ENCODE measurements at regions not wholly inside any gene's neighbourhood (a gene's known extent, or its start where the extent isn't known, plus 50 kb on each side); places are given as distances from the start of the nearest gene placed in this dataset.
"Not testable (repeated sequence)": the region's sequence is repeated elsewhere in the genome, so short reads cannot be mapped to it uniquely, and the experiment has no call there.

- DNase-seq (ENCODE audit: low read depth, low spot score): no peak
Observed at GRCh38 chr16:54985156-54985555, 54.5 kb downstream of the IRX5 start.

GRCh38 chr16:54985668-54986067 lies 55.0 kb downstream of the IRX5 start:
- no peak for DNase-seq (ENCODE audit: low read depth, low spot score)

DNA sequence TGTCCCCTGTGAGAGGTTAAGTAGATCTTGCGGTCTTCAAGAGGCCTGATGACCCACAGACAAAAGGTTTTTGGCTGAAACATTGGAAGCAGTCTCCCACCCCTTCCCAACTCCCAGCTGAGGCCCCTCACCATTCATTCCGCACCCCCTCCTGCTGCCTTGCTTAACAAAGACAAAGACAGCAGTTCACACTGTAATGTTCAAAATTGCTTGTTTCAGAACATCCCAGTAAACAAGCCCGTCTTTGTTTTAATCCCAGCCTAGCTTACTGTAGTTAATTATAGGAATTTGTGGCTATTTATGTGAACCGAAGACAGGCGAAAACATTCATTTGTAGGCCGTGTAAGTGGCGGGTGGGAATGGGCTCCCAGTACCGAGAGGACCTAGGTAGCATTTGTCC lies 55.7 kb downstream of the IRX5 start:
- no peak for DNase-seq (ENCODE audit: low read depth, low spot score)

GRCh38 chr16:54987081-54987480 lies 56.4 kb downstream of the IRX5 start:
- DNase-seq (ENCODE audit: low read depth, low spot score): no peak

- DNase-seq (ENCODE audit: low read depth, low spot score): no peak
Observed at GRCh38 chr16:54991525-54991924, 60.9 kb downstream of the IRX5 start.

GRCh38 chr16:54991946-54992345 lies 61.3 kb downstream of the IRX5 start:
- not testable (repeated sequence) for DNase-seq (ENCODE audit: low read depth, low spot score)

GRCh38 chr16:54993106-54993895 lies 62.6 kb downstream of the IRX5 start:
- DNase-seq (ENCODE audit: low read depth, low spot score): no peak

DNA sequence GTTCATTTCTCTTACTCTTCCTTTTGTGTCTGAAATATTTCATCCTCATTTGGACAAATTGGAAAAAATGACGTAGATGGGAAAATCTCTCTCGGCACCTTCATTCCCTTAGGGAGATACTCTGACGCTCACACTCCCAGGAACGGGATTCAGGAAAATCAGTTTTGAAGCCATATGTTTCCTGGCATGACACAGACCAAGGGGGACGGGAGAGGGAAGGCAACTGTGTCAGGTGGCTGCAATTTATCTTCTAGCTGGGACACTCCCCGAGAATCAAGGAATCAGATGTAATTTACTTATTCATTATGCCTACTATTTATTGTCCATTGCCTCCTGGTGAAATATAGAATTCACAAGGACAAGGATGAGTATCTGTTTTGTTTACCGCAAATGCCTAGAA lies 65.5 kb downstream of the IRX5 start:
- DNase-seq (ENCODE audit: low read depth, low spot score): no peak

- no peak for DNase-seq (ENCODE audit: low read depth, low spot score)
Observed at GRCh38 chr16:54998834-54999233, 68.2 kb downstream of the IRX5 start.

DNA sequence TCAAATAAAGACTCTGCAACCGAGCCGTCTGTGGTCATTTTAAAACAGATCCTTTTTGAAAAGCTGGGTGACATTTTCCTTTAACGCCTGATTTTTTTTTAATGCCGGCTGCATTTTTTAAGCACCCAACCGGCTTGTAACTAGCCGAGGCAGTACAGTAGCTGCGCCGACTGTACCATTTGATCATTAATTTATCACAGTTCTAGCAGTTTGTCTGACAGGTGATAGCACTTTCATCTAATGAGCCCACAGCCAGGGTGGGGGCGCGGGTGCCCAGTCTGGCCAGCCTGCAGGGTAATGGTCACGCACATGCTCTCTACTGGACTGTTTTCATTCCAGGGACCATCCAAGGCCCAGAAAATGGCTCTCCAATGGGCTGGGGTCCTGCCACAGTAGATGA lies 68.8 kb downstream of the IRX5 start:
- DNase-seq (ENCODE audit: low read depth, low spot score): no peak

DNA sequence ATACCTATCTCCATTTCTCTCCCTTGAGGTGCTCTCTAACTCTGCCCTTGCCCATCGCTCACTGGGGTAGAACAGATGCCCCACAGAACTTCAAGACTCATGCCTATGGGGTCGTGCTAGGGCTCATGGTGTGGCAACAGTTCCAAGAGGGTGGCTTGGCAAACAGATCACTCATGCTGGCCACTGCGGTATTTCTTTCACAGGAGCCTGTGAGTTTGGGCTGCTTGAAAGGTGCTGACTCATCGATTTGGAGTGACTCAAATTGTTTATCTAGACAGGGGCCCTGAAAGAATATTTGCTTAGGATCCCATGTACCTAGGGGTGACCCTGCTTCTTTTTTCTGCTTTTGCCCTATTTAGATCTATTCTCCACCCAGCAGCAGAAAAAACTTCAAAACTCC lies 69.9 kb downstream of the IRX5 start:
- DNase-seq (ENCODE audit: low read depth, low spot score): no peak

DNA sequence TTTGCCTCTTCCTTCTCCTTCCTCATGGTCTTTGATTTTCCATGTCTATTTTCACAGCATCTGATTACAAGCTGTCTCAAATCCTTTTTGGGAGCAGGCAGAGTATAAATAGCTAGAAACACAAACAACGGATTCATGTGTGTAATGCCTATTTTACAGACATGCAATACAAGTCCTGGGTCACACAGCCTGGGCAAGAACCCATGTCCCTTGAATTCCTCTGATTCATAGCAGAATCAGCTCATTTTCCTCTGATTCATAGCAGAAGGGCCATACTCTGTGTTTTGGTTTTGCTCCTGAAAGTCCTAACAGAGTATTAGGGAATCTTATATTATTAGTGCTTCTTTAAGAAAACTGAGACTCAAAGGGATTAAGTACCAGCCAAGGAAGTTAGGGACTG lies 71.3 kb downstream of the IRX5 start:
- no peak for DNase-seq (ENCODE audit: low read depth, low spot score)

- no peak for DNase-seq (ENCODE audit: low read depth, low spot score)
Observed at GRCh38 chr16:55002419-55002818, 71.8 kb downstream of the IRX5 start.

- no peak for DNase-seq (ENCODE audit: low read depth, low spot score)
Observed at GRCh38 chr16:55003306-55003705, 72.6 kb downstream of the IRX5 start.

DNA sequence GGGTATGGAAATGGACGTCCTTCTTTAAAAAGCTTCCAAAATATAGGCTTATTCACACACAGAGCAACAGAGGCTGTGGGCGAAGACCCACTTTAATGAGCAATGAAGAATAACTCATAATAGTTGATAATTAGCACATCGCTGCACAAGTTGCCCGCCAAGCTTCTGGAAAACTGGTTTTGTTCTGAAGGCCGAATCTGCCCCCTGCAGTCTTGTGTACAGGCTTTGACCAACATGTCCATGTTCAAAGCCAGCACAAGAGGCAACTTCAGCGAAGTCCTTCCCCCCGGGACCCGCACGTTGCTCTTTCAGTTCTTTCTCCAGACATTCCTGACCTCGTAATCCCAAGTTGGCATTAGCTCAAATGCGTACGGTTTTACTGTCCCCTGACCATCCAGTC lies 73.3 kb downstream of the IRX5 start:
- no peak for DNase-seq (ENCODE audit: low read depth, low spot score)

- DNase-seq (ENCODE audit: low read depth, low spot score): no peak
Observed at GRCh38 chr16:55007504-55007903, 76.8 kb downstream of the IRX5 start.

- no peak for DNase-seq (ENCODE audit: low read depth, low spot score)
Observed at GRCh38 chr16:55008836-55009510, 78.3 kb downstream of the IRX5 start.

DNA sequence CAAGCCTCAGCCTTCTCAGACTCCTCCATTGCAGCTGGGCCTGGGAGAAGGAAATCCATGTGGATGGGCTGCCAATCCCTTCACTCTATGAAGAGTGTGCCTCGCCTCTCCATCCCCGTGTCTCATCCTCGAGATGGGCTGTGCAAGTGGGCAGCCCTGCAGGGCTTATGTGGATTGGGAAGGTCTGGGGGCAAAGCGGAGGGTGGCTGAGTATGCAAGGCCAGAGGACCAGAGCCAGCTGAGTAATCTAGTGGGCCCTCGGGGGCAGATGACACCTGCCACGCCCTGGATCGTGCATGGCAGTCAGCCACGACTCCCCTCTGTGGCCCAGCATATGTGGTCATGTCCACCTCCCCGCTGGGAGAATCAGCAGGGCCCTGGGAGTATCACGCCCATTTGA lies 78.9 kb downstream of the IRX5 start:
- DNase-seq (ENCODE audit: low read depth, low spot score): no peak

DNA sequence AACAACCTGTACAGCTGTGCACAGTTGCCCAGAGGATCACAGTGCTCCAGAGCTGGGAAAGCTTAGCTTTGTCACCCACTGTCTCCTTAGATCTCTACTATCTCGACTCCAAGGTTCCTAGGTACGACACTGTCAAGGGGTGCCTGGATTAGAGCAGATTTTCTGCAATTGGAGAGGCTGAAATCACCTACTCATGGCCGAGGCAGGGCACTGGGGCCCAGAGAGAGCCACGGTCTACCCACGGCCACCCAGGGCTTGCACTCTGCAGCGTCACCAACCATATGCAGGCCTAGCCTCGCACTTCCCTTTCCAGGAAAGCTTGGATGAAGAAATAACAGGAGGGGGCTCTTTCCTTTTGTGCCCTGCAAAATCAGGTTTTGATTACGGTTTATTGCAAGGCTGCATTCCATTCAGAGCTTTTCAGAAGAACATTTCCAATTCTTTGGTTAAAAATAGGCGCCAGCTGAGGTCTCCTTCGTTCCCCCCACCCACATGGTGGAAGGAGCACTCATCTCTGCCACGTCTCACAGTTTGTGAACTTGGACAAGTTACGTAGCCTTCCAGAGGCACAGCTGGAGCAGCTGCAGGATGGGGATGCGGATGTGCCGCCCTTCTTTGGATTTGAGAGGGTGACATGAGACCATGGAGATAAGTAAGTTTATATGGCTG lies 80.0 kb downstream of the IRX5 start:
- DNase-seq (ENCODE audit: low read depth, low spot score): no peak

- DNase-seq (ENCODE audit: low read depth, low spot score): no peak
Observed at GRCh38 chr16:55012362-55012761, 81.7 kb downstream of the IRX5 start.

- DNase-seq (ENCODE audit: low read depth, low spot score): no peak
Observed at GRCh38 chr16:55012793-55013192, 82.1 kb downstream of the IRX5 start.

DNA sequence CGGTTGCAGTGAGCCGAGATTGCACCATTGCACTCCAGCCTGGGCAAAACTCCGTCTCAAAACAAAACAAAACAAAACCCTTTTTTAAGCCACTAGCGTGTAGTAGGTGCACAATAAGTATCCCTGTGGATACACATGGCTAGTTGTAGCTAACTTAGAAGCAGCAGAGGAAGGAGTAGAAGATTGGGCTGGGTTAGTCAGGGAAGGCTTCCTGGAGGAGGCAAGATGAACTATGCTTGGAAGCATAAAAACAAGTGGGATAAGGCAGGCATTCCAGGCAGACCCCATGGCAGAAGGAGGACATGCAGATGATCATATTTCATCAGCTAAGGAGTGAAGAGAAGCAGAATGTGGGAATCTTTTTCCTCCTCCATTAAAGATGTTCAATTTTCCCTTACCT lies 83.4 kb downstream of the IRX5 start:
- no peak for DNase-seq (ENCODE audit: low read depth, low spot score)
